ENCODE measurements at regions not wholly inside any gene's neighbourhood (a gene's known extent, or its start where the extent isn't known, plus 50 kb on each side); places are given as distances from the start of the nearest gene placed in this dataset.

DNA sequence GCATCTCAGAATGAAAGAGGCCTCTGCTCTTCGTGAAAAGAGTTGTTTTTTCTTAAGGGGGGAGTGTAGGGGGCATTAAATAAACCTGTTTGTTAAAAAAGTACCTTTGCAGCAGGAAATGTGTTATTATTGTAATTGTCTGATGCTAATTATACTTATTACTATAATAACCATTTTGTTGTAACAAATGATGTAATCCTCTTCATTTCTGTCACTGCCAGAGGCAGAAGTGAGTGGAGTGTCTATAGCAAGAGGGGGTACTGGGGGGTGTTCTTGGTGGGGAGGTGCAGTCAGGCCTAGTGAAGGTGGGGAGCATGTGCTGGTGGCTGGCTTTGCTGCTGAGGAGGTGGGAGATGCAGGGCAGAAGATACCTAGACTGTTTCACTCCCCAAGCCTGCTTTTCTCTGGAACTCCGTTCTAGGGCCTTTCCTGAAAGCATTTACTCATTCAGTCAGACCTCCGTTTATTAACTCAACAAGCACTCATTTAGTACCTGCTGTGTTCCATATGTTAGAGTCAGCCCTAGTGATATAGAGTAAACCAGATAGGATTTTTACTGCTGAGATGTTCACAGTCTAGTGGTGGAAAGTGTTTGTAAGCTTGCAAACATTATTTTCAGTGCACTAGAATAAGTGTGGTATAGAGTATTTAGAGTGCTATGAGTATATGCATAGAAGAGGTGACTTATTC lies 77.5 kb upstream of the CISTR start:
- CTCF ChIA-PET: interaction anchor here (0.8 kb wide), 1 partner anchor 16 kb away, joined by 4 read pairs; no protein-coding TSS in a partner anchor
- POLR2A ChIA-PET: no interaction called here
- no peak for DNase-seq (ENCODE audit: low read depth, low spot score)

GRCh38 chr12:53830631-53831030 lies 78.9 kb upstream of the CISTR start:
- POLR2A ChIA-PET: no interaction called here
- no peak for DNase-seq (ENCODE audit: low read depth, low spot score)
- TF ChIP-seq, protein P1, sequence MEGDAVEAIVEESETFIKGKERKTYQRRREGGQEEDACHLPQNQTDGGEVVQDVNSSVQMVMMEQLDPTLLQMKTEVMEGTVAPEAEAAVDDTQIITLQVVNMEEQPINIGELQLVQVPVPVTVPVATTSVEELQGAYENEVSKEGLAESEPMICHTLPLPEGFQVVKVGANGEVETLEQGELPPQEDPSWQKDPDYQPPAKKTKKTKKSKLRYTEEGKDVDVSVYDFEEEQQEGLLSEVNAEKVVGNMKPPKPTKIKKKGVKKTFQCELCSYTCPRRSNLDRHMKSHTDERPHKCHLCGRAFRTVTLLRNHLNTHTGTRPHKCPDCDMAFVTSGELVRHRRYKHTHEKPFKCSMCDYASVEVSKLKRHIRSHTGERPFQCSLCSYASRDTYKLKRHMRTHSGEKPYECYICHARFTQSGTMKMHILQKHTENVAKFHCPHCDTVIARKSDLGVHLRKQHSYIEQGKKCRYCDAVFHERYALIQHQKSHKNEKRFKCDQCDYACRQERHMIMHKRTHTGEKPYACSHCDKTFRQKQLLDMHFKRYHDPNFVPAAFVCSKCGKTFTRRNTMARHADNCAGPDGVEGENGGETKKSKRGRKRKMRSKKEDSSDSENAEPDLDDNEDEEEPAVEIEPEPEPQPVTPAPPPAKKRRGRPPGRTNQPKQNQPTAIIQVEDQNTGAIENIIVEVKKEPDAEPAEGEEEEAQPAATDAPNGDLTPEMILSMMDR (IDR thresholded peaks at IDR 0.05; ENCODE audit: insufficient read depth, low read length, missing control alignments): no peak
- CTCF ChIA-PET: interaction anchor here (0.9 kb wide), 1 partner anchor 13 kb away, joined by 3 read pairs; no protein-coding TSS in a partner anchor
- H3K4me3 ChIP-seq (ENCODE audit: low read depth, low read length): no peak overlapping the region

More for the DNA sequence above, 77.5 kb upstream of the CISTR start:
- no peak overlapping the region for H3K4me3 ChIP-seq (ENCODE audit: low read depth, low read length)
- TF ChIP-seq, protein P1 (IDR thresholded peaks at IDR 0.05; ENCODE audit: insufficient read depth, low read length, missing control alignments): no peak

- ChIA-PET POLR2A (no interaction called here), CTCF (no interaction called here)
- no peak for DNase-seq (ENCODE audit: low read depth, low spot score)
- TF ChIP-seq, protein P1 (IDR thresholded peaks at IDR 0.05; ENCODE audit: insufficient read depth, low read length, missing control alignments): no peak
- H3K4me3 ChIP-seq (ENCODE audit: low read depth, low read length): no peak overlapping the region
Observed at GRCh38 chr12:53836119-53836655, 84.4 kb upstream of the CISTR start.

GRCh38 chr12:53838978-53839377 lies 87.2 kb upstream of the CISTR start:
- POLR2A ChIA-PET: no interaction called here
- CTCF ChIA-PET: no interaction called here

GRCh38 chr12:53840316-53840715 lies 88.5 kb upstream of the CISTR start:
- POLR2A ChIA-PET: no interaction called here
- CTCF ChIA-PET: no interaction called here
- TF ChIP-seq, protein P1 (IDR thresholded peaks at IDR 0.05; ENCODE audit: insufficient read depth, low read length, missing control alignments): no peak
- DNase-seq (ENCODE audit: low read depth, low spot score): no peak
- H3K4me3 ChIP-seq (ENCODE audit: low read depth, low read length): no peak overlapping the region

More at GRCh38 chr12:53838978-53839377, 87.2 kb upstream of the CISTR start:
- no peak for DNase-seq (ENCODE audit: low read depth, low spot score)
- H3K4me3 ChIP-seq (ENCODE audit: low read depth, low read length): no peak overlapping the region
- TF ChIP-seq, protein P1 (IDR thresholded peaks at IDR 0.05; ENCODE audit: insufficient read depth, low read length, missing control alignments): no peak

DNA sequence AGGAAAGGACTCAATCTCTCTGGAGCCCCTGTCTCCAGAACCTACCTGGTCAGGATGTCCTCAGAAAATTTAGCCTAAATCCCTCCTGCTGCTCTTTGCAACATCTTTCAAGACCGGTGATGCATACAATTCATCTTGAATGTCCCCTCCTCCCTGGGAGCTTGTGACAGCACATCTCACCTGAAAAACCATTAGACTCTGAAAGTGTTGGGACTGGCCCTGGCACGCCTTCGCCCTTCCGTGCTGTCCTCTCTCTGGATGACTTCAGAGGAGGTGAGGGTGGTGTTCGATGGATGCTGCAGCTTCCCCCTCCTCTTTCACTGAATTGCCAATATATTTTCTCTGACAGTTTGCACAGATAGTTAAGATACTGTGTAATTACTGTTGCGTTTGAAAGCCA lies 90.9 kb upstream of the CISTR start:
- ChIA-PET CTCF (no interaction called here), POLR2A (no interaction called here)
- H3K4me3 ChIP-seq (ENCODE audit: low read depth, low read length): no peak overlapping the region
- DNase-seq (ENCODE audit: low read depth, low spot score): no peak
- TF ChIP-seq, protein P1 (IDR thresholded peaks at IDR 0.05; ENCODE audit: insufficient read depth, low read length, missing control alignments): no peak

Data from AG04449 (cell line).